ENCODE measurements at regions not wholly inside any gene's neighbourhood (a gene's known extent, or its start where the extent isn't known, plus 50 kb on each side); places are given as distances from the start of the nearest gene placed in this dataset.
A peak's percentile ranks its signal among the peaks of the same experiment; 100 is the strongest.

- ATAC-seq, result no peak
- TF ChIP-seq TCF4 (CRISPR knock-in tag; IDR thresholded peaks at IDR 0.05; ENCODE audit: borderline replicate concordance) (no peak), RARB (CRISPR knock-in tag; IDR thresholded peaks at IDR 0.05) (no peak)
These were observed 168.6 kb downstream of the ETAA1 start for GRCh38 chr2:67565761-67566160.

GRCh38 chr2:67566285-67566684, 169.2 kb downstream of the ETAA1 start:
- no peak for ATAC-seq
- TF ChIP-seq OSR1 (CRISPR knock-in tag; IDR thresholded peaks at IDR 0.05) (no peak), BACH2 (CRISPR knock-in tag; IDR thresholded peaks at IDR 0.05; ENCODE audit: borderline replicate concordance) (no peak), PATZ1 (CRISPR knock-in tag; IDR thresholded peaks at IDR 0.05; ENCODE audit: borderline replicate concordance) (no peak), ARNTL (CRISPR knock-in tag; IDR thresholded peaks at IDR 0.05; ENCODE audit: borderline replicate concordance, low read depth) (no peak), TOX (CRISPR knock-in tag; IDR thresholded peaks at IDR 0.05; ENCODE audit: borderline replicate concordance) (no peak), GLIS3 (CRISPR knock-in tag; IDR thresholded peaks at IDR 0.05) (no peak), PPARA (CRISPR knock-in tag; IDR thresholded peaks at IDR 0.05; ENCODE audit: borderline replicate concordance) (no peak), ZFP3 (CRISPR knock-in tag; IDR thresholded peaks at IDR 0.05) (no peak), SNAI2 (CRISPR knock-in tag; IDR thresholded peaks at IDR 0.05) (no peak), ZNF8 (CRISPR knock-in tag; IDR thresholded peaks at IDR 0.05) (no peak), TCF4 (CRISPR knock-in tag; IDR thresholded peaks at IDR 0.05; ENCODE audit: borderline replicate concordance) (no peak), CREB5 (CRISPR knock-in tag; IDR thresholded peaks at IDR 0.05; ENCODE audit: low read depth) (no peak), ESRRG (CRISPR knock-in tag; IDR thresholded peaks at IDR 0.05) (no peak), ZNF70 (CRISPR knock-in tag; IDR thresholded peaks at IDR 0.05) (no peak), ZC3H10 (CRISPR knock-in tag; IDR thresholded peaks at IDR 0.05) (no peak), POU6F1 (CRISPR knock-in tag; IDR thresholded peaks at IDR 0.05; ENCODE audit: borderline replicate concordance, low read depth) (no peak)

- peak; percentile 55 for ATAC-seq
- no peak for TF ChIP-seq BACH2 (CRISPR knock-in tag; IDR thresholded peaks at IDR 0.05; ENCODE audit: borderline replicate concordance)
- TF ChIP-seq OSR1 (CRISPR knock-in tag; IDR thresholded peaks at IDR 0.05), result no peak
- TF ChIP-seq RARB (CRISPR knock-in tag; IDR thresholded peaks at IDR 0.05), result no peak
- TF ChIP-seq ZC3H10 (CRISPR knock-in tag; IDR thresholded peaks at IDR 0.05), result no peak
- no peak for TF ChIP-seq CSDC2 (CRISPR knock-in tag; IDR thresholded peaks at IDR 0.05)
- TF ChIP-seq ZNF565 (CRISPR knock-in tag; conservative IDR thresholded peaks at IDR 0.05; ENCODE audit: low read depth), result no peak
- no peak for TF ChIP-seq SNAI2 (CRISPR knock-in tag; IDR thresholded peaks at IDR 0.05)
- no peak for TF ChIP-seq POU6F1 (CRISPR knock-in tag; IDR thresholded peaks at IDR 0.05; ENCODE audit: borderline replicate concordance, low read depth)
- no peak for TF ChIP-seq TOX (CRISPR knock-in tag; IDR thresholded peaks at IDR 0.05; ENCODE audit: borderline replicate concordance)
- TF ChIP-seq ZFP3 (CRISPR knock-in tag; IDR thresholded peaks at IDR 0.05), result no peak
- TF ChIP-seq ISL1 (CRISPR knock-in tag; IDR thresholded peaks at IDR 0.05), result no peak
- no peak for TF ChIP-seq CSRNP3 (CRISPR knock-in tag; IDR thresholded peaks at IDR 0.05)
- no peak for TF ChIP-seq PATZ1 (CRISPR knock-in tag; IDR thresholded peaks at IDR 0.05; ENCODE audit: borderline replicate concordance)
- TF ChIP-seq TCF4 (CRISPR knock-in tag; IDR thresholded peaks at IDR 0.05; ENCODE audit: borderline replicate concordance), result no peak
- no peak for TF ChIP-seq GLIS3 (CRISPR knock-in tag; IDR thresholded peaks at IDR 0.05)
- no peak for TF ChIP-seq ARNTL (CRISPR knock-in tag; IDR thresholded peaks at IDR 0.05; ENCODE audit: borderline replicate concordance, low read depth)
- no peak for TF ChIP-seq ZFP30 (CRISPR knock-in tag; IDR thresholded peaks at IDR 0.05)
- no peak for TF ChIP-seq CREB5 (CRISPR knock-in tag; IDR thresholded peaks at IDR 0.05; ENCODE audit: low read depth)
- no peak for TF ChIP-seq ZNF70 (CRISPR knock-in tag; IDR thresholded peaks at IDR 0.05)
These were observed 170.0 kb downstream of the ETAA1 start for GRCh38 chr2:67566958-67567635.
